ACC112 (cell line): ENCODE measurements at regions not wholly inside any gene's neighbourhood (a gene's known extent, or its start where the extent isn't known, plus 50 kb on each side); places are given as distances from the start of the nearest gene placed in this dataset.
"Not testable (repeated sequence)": the region's sequence is repeated elsewhere in the genome, so short reads cannot be mapped to it uniquely, and the experiment has no call there.

Experiments
- H2AFZ ChIP-seq: fragments of 200-600 bp; sonication (generic); one replicate; pipeline ENCODE4 v1.6.0; 2017; ENCODE audit warnings: antibody characterized with exemption, low read length; ENCODE audit not compliant: unreplicated experiment
- H3K27ac ChIP-seq: fragments of 200-600 bp; sonication (generic); 2 replicates; pipeline ENCODE4 v1.5.1; 2014; ENCODE audit warnings: low read depth, mild to moderate bottlenecking, antibody characterized with exemption, low read length, moderate library complexity
- H3K27me3 ChIP-seq: fragments of 200-600 bp; sonication (generic); 2 replicates; pipeline ENCODE4 v1.6.1; 2014; ENCODE audit warnings: mild to moderate bottlenecking, antibody characterized with exemption, low read length, moderate library complexity, mixed read lengths; ENCODE audit not compliant: insufficient read depth
- H3K36me3 ChIP-seq: fragments of 200-600 bp; sonication (generic); 2 replicates; pipeline ENCODE4 v1.6.1; 2016; ENCODE audit warnings: mild to moderate bottlenecking, antibody characterized with exemption, low read length, moderate library complexity, mixed read lengths; ENCODE audit not compliant: insufficient read depth
- H3K4me1 ChIP-seq: fragments of 200-600 bp; sonication (generic); one replicate; pipeline ENCODE4 v1.6.1; 2016; ENCODE audit warnings: low read length, mixed read lengths; ENCODE audit not compliant: insufficient read depth, unreplicated experiment, control insufficient read depth
- H3K4me3 ChIP-seq: fragments of 200-600 bp; sonication (generic); 2 replicates; pipeline ENCODE4 v1.5.1; 2014; ENCODE audit warnings: mild to moderate bottlenecking, low read depth, low read length
- H3K79me2 ChIP-seq: fragments of 200-600 bp; sonication (generic); one replicate; pipeline ENCODE4 v1.6.0; 2016; ENCODE audit warnings: low read length; ENCODE audit not compliant: control insufficient read depth, unreplicated experiment, insufficient read depth

- Histone ChIP-seq H3K27ac (no peak overlapping the region), H3K4me3 (no peak overlapping the region), H3K79me2 (no peaks in the 10 kb centered on the region), H3K36me3 (no peaks in the 10 kb centered on the region), H3K4me1 (no peaks in the 10 kb centered on the region), H2AFZ (no peak overlapping the region), H3K27me3 (no peaks in the 10 kb centered on the region)
These were observed 195.2 kb upstream of the CHODL start for GRCh38 chr21:18049461-18049860.

GRCh38 chr21:18041012-18041411 is 203.6 kb upstream of the CHODL start:
- H3K27ac ChIP-seq = no peak overlapping the region
- H3K36me3 ChIP-seq = no peaks in the 10 kb centered on the region
- H3K4me3 ChIP-seq = no peak overlapping the region
- H3K27me3 ChIP-seq = no peaks in the 10 kb centered on the region
- H2AFZ ChIP-seq = no peak overlapping the region
- no peaks in the 10 kb centered on the region for H3K79me2 ChIP-seq
- no peaks in the 10 kb centered on the region for H3K4me1 ChIP-seq

- H3K27me3 ChIP-seq = no peaks in the 10 kb centered on the region
- no peak overlapping the region for H2AFZ ChIP-seq
- no peak overlapping the region for H3K27ac ChIP-seq
- no peak overlapping the region for H3K4me3 ChIP-seq
- no peaks in the 10 kb centered on the region for H3K36me3 ChIP-seq
- H3K79me2 ChIP-seq = no peaks in the 10 kb centered on the region
- no peaks in the 10 kb centered on the region for H3K4me1 ChIP-seq
These were observed 211.1 kb upstream of the C21orf91 start for GRCh38 chr21:18030248-18030647.

GRCh38 chr21:18026359-18026758 is 207.2 kb upstream of the C21orf91 start:
- H3K4me3 ChIP-seq = no peak overlapping the region
- no peak overlapping the region for H2AFZ ChIP-seq
- H3K4me1 ChIP-seq = no peaks in the 10 kb centered on the region
- no peaks in the 10 kb centered on the region for H3K27me3 ChIP-seq
- no peaks in the 10 kb centered on the region for H3K79me2 ChIP-seq
- H3K27ac ChIP-seq = no peak overlapping the region
- H3K36me3 ChIP-seq = no peaks in the 10 kb centered on the region

GRCh38 chr21:18023711-18024110 is 204.6 kb upstream of the C21orf91 start:
- Histone ChIP-seq H3K36me3 (no peaks in the 10 kb centered on the region), H2AFZ (no peak overlapping the region), H3K4me3 (no peak overlapping the region), H3K4me1 (no peaks in the 10 kb centered on the region), H3K27me3 (no peaks in the 10 kb centered on the region), H3K27ac (no peak overlapping the region), H3K79me2 (no peaks in the 10 kb centered on the region)

GRCh38 chr21:18023157-18023556 is 204.0 kb upstream of the C21orf91 start:
- Histone ChIP-seq H3K4me1 (no peaks in the 10 kb centered on the region), H3K79me2 (no peaks in the 10 kb centered on the region), H3K27ac (no peak overlapping the region), H2AFZ (no peak overlapping the region), H3K36me3 (no peaks in the 10 kb centered on the region), H3K27me3 (no peaks in the 10 kb centered on the region), H3K4me3 (no peak overlapping the region)

GRCh38 chr21:18007121-18007520 is 188.0 kb upstream of the C21orf91 start:
- H3K4me3 ChIP-seq = no peak overlapping the region
- no peak overlapping the region for H3K27ac ChIP-seq
- no peaks in the 10 kb centered on the region for H3K27me3 ChIP-seq
- no peaks in the 10 kb centered on the region for H3K36me3 ChIP-seq
- H3K79me2 ChIP-seq = no peaks in the 10 kb centered on the region
- no peak overlapping the region for H2AFZ ChIP-seq
- no peaks in the 10 kb centered on the region for H3K4me1 ChIP-seq

GRCh38 chr21:18006691-18007090 is 187.5 kb upstream of the C21orf91 start:
- no peak overlapping the region for H2AFZ ChIP-seq
- H3K36me3 ChIP-seq = no peaks in the 10 kb centered on the region
- H3K27ac ChIP-seq = no peak overlapping the region
- no peaks in the 10 kb centered on the region for H3K4me1 ChIP-seq
- H3K4me3 ChIP-seq = no peak overlapping the region
- H3K27me3 ChIP-seq = no peaks in the 10 kb centered on the region
- H3K79me2 ChIP-seq = no peaks in the 10 kb centered on the region

GRCh38 chr21:18002393-18002792 is 183.2 kb upstream of the C21orf91 start:
- Histone ChIP-seq H3K4me3 (no peak overlapping the region), H3K27me3 (no peaks in the 10 kb centered on the region), H2AFZ (no peak overlapping the region), H3K4me1 (no peaks in the 10 kb centered on the region), H3K79me2 (no peaks in the 10 kb centered on the region), H3K27ac (no peak overlapping the region), H3K36me3 (no peaks in the 10 kb centered on the region)

- no peaks in the 10 kb centered on the region for H3K79me2 ChIP-seq
- H3K27ac ChIP-seq = no peak overlapping the region
- H3K4me1 ChIP-seq = no peaks in the 10 kb centered on the region
- H2AFZ ChIP-seq = no peak overlapping the region
- no peak overlapping the region for H3K4me3 ChIP-seq
- no peaks in the 10 kb centered on the region for H3K27me3 ChIP-seq
- no peaks in the 10 kb centered on the region for H3K36me3 ChIP-seq
These were observed 182.0 kb upstream of the C21orf91 start for GRCh38 chr21:18000981-18001686.

- H3K4me1 ChIP-seq, H3K79me2 ChIP-seq, H3K27ac ChIP-seq, H3K27me3 ChIP-seq, H3K36me3 ChIP-seq, H2AFZ ChIP-seq, H3K4me3 ChIP-seq: not testable (repeated sequence)
These were observed 179.4 kb upstream of the C21orf91 start for GRCh38 chr21:17998599-17998998.
